ENCODE measurements at regions not wholly inside any gene's neighbourhood (a gene's known extent, or its start where the extent isn't known, plus 50 kb on each side); places are given as distances from the start of the nearest gene placed in this dataset.

DNA sequence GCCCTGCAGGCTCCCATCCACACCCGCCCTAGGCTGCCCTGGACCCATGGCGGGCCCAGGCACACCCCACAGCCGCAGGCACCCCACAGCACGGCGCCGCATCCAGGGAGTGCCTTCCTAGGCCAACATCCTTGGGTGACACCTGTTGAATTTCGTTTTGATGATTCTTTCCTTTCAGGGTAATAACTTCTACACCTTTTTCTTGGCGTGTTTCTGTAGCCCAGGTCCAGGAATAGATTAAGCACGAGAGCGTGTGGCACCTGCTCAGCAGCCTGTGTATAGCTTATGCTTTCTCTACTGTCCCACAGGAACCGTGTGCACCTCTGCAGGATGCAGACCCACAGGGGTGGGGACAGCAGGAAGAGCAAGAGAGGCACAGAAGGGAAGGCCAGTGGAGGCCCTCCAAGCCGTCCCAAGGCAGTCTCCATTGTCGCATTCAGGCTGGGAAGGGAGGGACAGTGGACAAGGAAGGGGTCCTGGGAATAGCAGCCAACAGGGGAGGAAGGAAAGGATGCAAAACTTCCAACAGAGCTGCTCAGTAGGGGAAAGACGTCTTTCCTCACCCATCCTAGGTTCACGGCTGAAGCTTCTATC lies 118.1 kb upstream of the AFDN start:
- TF ChIP-seq, protein P1, sequence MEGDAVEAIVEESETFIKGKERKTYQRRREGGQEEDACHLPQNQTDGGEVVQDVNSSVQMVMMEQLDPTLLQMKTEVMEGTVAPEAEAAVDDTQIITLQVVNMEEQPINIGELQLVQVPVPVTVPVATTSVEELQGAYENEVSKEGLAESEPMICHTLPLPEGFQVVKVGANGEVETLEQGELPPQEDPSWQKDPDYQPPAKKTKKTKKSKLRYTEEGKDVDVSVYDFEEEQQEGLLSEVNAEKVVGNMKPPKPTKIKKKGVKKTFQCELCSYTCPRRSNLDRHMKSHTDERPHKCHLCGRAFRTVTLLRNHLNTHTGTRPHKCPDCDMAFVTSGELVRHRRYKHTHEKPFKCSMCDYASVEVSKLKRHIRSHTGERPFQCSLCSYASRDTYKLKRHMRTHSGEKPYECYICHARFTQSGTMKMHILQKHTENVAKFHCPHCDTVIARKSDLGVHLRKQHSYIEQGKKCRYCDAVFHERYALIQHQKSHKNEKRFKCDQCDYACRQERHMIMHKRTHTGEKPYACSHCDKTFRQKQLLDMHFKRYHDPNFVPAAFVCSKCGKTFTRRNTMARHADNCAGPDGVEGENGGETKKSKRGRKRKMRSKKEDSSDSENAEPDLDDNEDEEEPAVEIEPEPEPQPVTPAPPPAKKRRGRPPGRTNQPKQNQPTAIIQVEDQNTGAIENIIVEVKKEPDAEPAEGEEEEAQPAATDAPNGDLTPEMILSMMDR (conservative IDR thresholded peaks at IDR 0.05 in 1 of 2, IDR thresholded peaks at IDR 0.05 in 1 of 2; ENCODE audit: low read depth in 1 of 2, low read length in 2 of 2) = no peak
- no peak for TF ChIP-seq EZH2 (IDR thresholded peaks at IDR 0.05; ENCODE audit: low read length, missing control alignments)

Data from fibroblast of lung (primary cell).